BE2C (cell line): ENCODE measurements at regions not wholly inside any gene's neighbourhood (a gene's known extent, or its start where the extent isn't known, plus 50 kb on each side); places are given as distances from the start of the nearest gene placed in this dataset.
"Not testable (repeated sequence)": the region's sequence is repeated elsewhere in the genome, so short reads cannot be mapped to it uniquely, and the experiment has no call there.

Experiments
- DNase-seq: peaks from one replicate; pipeline ENCODE4 v3.0.0-alpha.2; 2020
- H3K27me3 ChIP-seq: fragments of 250-450 bp; sonication (Bioruptor Pico); 2 replicates; pipeline ENCODE4 v1.5.1; 2020; ENCODE audit warnings: mild to moderate bottlenecking
- H3K36me3 ChIP-seq: fragments of 250-450 bp; sonication (Bioruptor Pico); 2 replicates; pipeline ENCODE4 v1.5.1; 2020; ENCODE audit warnings: mild to moderate bottlenecking
- H3K4me1 ChIP-seq: fragments of 250-450 bp; sonication (Bioruptor Pico); 2 replicates; pipeline ENCODE4 v1.5.1; 2020
- H3K4me3 ChIP-seq: 2 replicates; pipeline ENCODE4 v1.5.1; 2011; ENCODE audit warnings: low read depth, low read length
- H3K9me3 ChIP-seq: fragments of 250-450 bp; sonication (Bioruptor Pico); 2 replicates; pipeline ENCODE4 v1.5.1; 2020
- CTCF ChIP-seq: IDR thresholded peaks from 2 replicates; pipeline ENCODE4 v1.5.1; 2012; ENCODE audit warnings: mild to moderate bottlenecking, low read depth, low read length

DNA sequence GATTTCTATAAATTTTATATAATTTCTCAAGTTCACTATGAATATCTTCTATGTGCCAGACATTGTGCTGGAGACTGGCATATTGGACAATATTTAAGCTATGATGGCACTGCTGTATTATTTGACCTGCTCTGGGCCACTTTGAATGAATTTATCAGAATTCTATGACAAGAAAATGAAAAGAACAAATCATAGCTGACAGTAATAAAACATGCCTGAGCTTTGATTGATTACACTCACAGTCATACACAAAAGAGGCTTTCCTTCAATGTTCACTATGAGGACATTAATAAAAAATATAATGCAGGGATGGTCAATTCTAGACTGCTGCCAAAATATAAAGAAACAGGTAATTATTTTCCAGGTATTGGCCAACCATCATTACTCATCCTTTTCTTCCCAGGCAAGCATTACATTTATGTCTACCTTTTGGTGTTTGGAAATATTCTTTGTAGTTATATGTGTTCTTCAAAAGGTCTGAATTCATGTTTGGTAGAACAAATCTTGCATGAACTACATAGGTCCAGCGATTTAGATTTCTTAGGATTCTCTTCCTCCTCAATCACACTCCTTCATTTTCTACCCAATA is 81.0 kb upstream of the ALCAM start:
- Histone ChIP-seq H3K4me1 (no peaks in the 10 kb centered on the region), H3K36me3 (no peaks in the 10 kb centered on the region), H3K4me3 (no peak overlapping the region), H3K9me3 (no peaks in the 10 kb centered on the region; the same call in 1 of the 2 replicates), H3K27me3 (no peaks in the 10 kb centered on the region)
- no peak for TF ChIP-seq CTCF
- no peak for DNase-seq

DNA sequence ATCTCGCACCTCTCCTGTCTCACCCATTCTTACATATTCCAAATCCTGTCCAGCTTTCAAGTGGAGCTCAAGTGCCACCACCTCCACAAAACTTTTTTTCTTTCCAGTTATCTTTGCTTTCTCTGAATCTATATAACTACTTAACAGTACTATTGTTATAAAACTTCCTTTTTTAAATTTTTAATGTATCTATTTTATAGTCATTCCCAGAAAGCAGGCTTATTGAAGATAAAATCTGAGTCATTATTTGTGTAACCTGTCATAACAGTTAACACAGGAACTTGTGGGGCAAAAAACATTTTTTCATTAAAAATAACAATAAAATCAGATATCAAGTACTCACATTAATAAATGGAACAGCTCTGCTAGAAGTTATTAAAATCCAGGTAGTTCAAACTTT is 73.3 kb upstream of the ALCAM start:
- Histone ChIP-seq H3K27me3 (no peaks in the 10 kb centered on the region), H3K4me1 (peaks cover 5% of the 10 kb centered on the region; the same call in 1 of the 2 replicates), H3K36me3 (no peaks in the 10 kb centered on the region), H3K4me3 (no peak overlapping the region), H3K9me3 (no peaks in the 10 kb centered on the region; the same call in 1 of the 2 replicates)
- no peak for DNase-seq
- TF ChIP-seq CTCF: no peak

- not testable (repeated sequence) for H3K27me3 ChIP-seq, H3K36me3 ChIP-seq, H3K4me1 ChIP-seq, H3K9me3 ChIP-seq, H3K4me3 ChIP-seq, DNase-seq
These were observed 70.4 kb upstream of the ALCAM start for GRCh38 chr3:105296182-105296822.

- Histone ChIP-seq H3K27me3 (no peaks in the 10 kb centered on the region), H3K4me1 (no peaks in the 10 kb centered on the region), H3K36me3 (no peaks in the 10 kb centered on the region), H3K9me3 (no peaks in the 10 kb centered on the region; the same call in 1 of the 2 replicates), H3K4me3 (no peak overlapping the region)
- TF ChIP-seq CTCF: no peak
- DNase-seq: no peak
These were observed 62.2 kb upstream of the ALCAM start for GRCh38 chr3:105304487-105304886.

DNA sequence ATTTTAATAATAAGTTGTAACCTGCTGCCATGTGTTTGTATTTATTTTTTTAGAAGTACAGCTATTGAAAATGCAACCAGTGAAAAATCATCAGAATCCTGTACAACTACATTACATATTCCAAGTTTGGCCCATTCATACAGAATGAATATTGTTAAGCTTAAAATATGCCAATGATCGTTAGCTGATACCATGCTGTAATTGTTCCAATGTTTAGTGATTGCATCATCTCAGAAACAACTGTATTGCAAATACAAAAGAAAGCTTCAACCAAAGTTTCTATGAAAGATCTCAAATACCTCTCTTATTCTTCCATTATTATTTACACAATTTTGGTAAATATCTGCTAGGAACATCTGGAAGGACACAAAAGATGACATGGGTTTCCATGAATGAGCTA is 51.6 kb upstream of the ALCAM start:
- TF ChIP-seq CTCF: no peak
- no peaks in the 10 kb centered on the region for H3K36me3 ChIP-seq
- H3K4me1 ChIP-seq: no peaks in the 10 kb centered on the region
- no peaks in the 10 kb centered on the region for H3K9me3 ChIP-seq
- DNase-seq: no peak
- H3K27me3 ChIP-seq: no peaks in the 10 kb centered on the region
- no peak overlapping the region for H3K4me3 ChIP-seq

- H3K9me3 ChIP-seq: no peaks in the 10 kb centered on the region
- no peak overlapping the region for H3K4me3 ChIP-seq
- DNase-seq: no peak
- no peaks in the 10 kb centered on the region for H3K4me1 ChIP-seq
- TF ChIP-seq CTCF: no peak
- no peaks in the 10 kb centered on the region for H3K27me3 ChIP-seq
- no peaks in the 10 kb centered on the region for H3K36me3 ChIP-seq
These were observed 50.9 kb upstream of the ALCAM start for GRCh38 chr3:105315815-105316214.
